A172 (cell line): ENCODE measurements at regions not wholly inside any gene's neighbourhood (a gene's known extent, or its start where the extent isn't known, plus 50 kb on each side); places are given as distances from the start of the nearest gene placed in this dataset.

Source experiments
- DNase-seq: peaks from one replicate; pipeline ENCODE4 v3.0.0-alpha.2; 2015; ENCODE audit warnings: low spot score

DNA sequence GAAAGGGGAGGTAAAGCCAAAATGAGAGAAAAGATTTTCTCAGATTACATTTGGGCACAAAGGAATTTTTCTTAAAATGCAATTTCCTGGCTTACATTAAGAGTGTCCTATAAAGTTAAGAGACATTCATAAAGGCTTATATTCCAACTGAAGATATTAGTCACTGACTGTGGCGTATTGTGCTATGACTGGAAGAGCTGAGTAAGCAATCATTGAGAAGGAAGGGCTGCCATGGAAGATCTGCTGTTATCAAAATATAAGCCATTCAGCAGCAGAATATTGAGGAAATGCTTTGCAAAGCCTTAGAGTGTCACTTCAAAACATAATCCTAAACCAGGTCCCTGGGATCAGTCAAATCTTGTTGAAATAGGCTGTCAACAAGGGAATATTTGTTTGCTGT is 593.9 kb downstream of the TUSC7 start:
- DNase-seq: no peak

DNA sequence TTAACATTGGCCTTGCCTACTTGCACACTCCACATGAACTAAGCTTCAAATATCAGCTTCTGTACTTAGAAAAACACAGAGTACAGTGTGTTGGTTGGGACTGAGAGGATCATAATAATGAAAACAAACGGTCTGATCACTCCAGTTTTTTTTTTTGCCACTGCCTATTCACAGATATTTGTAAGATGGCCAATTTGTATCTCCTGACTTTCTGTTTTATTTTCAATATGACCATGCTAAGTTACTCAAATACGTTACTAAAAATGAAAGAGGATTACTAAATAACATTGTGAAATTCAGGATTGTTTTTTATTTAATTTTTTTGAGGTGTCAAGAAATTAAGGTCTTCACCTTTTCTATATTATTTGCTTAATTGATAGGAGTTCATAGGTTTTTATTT is 595.1 kb downstream of the TUSC7 start:
- no peak for DNase-seq

DNA sequence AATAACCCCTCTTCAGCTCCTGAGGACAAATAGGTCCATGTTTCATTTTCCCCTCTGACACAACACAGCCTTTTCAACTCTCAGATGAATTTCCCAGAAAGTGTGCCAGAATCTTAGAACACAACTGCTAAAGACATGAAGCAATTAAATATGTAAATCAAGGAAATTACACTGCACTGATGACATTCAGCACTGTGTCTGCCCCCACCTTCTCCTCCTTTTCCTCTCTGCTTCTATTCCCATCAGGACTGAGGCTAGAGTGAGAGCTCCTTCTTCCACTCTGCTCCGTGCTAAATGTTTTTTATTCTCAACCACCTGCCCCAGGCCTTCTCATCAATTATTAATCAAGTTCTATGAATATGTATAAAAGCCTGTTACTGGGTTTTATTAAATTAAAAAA is 596.1 kb downstream of the TUSC7 start:
- no peak for DNase-seq

DNA sequence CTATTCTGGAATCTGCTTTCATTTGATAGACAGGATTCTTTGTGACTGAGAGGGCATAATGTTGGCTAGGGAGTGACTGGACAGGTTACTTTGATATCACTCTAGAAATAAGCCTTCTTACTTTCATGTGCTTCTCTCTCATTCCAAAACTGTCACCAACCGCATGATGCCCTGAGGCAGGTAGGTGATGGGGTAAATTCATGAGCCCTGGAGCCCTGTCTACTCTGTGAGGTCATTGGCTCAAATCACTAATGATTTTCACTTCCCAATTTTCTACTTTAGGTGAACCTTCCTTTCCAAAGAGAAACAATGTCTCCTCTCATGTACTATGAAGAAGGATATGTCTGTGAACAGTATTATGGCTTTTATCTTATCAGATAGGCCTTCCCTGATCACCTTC is 596.7 kb downstream of the TUSC7 start:
- no peak for DNase-seq

DNA sequence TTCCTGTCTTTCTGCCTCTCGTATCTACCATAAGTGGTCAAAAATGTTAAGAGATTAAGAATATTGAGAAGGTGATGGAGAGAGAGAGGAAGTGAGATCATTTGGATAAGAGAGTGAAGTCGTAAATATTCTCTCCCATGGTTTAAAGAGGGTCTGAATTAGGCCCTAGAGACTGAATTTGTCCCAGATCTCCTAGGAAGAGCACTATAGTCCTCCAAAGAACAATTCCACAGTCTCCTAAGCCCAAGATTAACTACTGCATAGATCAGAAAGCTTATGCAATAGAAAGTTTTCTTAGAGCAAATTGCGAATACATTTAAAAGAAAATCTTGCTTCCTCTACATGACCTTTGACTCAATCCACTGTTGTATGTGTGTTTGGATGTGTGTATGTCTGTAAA is 598.8 kb downstream of the TUSC7 start:
- no peak for DNase-seq

DNA sequence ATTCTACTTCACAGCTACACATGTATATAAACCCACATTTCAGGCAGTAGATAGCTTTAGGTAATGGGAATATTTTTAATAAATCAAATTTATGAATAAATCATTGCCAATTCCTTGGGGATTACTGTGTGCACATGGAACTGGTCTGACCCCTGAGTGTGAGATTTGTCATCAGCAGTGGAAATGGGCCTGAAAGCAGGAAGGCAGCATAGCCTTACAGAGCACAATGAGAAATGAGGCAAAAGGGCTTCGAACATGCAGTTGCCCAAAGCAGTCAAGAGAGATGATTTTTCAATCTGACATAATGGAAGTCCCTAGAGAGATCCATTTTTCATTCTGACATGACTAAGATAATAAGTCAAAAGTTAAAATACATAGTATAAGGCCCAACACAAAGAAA is 599.2 kb downstream of the TUSC7 start:
- no peak for DNase-seq

DNA sequence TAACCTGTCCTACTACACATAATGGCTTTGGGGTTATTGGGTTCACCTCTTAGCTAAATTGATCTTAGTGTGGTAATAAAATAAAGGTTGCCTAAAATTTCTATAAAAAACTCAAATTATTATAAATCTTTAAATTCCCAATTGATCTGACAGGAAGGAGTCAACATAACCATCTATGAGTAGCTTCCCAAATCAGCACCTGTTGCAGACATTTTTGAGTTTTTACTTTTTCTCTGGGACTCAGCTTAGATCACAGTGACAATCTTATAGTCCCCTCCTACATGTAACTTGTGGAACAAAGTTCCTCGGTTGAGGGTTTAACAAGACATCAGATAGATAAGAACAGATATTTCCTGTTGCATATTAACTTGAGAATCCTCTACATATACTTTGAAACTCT is 601.0 kb downstream of the TUSC7 start:
- no peak for DNase-seq

DNA sequence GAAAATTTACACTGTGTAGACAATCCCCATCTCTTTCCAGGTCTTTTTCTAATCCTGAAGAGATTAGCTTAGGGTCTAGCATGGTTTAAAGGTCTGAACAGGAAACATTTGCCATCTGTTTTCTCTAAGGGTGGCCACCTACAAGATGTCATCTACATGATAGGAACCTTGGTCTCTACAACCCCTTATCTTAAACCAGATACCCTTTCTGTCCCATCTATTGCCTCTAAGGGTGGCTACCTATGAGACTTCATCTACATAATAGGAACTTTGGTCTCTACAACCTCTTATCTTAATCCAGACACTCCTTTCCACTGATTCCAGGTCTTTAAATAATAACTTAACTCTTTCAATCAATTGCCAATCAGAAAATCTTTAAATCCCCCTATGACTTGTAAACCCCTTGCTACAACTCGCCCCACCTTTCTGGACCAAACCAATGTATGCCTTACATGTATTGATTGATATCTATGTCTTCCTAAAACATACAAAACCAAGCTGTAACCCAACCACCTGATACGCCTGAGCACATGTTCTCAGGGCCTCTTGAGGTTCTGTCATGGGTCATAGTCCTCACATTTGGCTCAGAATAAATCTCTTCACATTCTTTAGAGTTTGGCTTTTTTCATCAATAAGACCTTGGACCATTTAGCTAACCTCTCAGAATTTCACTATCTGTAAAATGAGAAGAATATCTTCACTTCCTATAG is 605.0 kb downstream of the TUSC7 start:
- no peak for DNase-seq

DNA sequence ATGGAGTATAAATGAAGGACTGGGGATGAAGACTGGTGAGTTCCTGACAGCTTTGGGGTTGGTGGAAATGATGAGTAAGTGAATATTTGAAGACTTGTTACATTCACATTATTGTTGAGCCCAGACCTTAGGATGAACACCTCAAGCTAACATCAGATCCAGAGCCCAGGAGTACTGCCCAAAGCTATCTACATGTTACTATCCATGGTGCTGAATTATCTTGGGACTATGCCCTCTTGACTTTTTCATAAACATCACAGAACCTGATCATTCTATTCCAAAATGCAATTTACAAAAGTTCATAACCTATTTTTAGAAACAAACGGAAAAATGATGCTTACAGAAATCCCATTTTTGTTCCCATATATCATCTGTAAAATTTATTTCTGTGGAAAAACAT is 613.3 kb downstream of the TUSC7 start:
- DNase-seq: peak; percentile 1

DNA sequence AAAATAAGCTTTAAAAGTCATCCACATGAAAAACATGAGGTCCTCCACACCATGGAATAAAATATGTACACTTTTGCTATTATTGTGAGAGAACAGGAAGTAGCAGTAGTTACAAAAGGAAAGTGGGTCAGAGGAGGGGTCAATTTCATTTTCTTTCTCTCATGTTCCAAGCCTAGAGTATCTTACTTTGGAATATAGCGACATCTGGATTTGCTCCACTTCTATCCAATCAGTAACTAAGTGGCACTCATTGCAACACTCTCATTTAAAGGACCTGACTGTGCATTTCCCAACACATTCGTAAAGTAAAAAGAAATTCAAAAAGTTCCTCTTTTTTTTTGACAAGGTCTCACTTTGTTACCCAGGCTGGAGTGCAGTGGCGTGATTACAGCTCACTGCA is 637.3 kb downstream of the TUSC7 start:
- no peak for DNase-seq

DNA sequence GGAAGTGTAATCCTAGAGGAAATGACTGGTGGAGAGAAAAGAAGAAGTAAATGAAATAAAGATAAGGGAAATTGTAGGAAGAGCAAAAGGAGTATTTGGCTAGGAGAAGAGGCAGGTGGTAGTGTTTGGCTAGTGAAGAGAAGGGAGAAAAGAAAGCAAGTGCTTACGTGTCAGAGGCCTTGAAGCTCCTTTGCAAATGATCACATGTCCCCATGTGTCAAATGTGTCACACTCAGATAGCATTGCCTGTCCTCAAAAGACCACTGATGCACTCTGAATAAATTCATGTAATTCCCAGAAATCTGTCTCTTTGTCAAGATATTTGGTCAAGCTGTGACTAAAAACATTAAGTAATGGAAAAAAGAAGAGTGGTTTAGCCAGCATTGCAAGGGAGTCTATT is 639.3 kb downstream of the TUSC7 start:
- DNase-seq: no peak

DNA sequence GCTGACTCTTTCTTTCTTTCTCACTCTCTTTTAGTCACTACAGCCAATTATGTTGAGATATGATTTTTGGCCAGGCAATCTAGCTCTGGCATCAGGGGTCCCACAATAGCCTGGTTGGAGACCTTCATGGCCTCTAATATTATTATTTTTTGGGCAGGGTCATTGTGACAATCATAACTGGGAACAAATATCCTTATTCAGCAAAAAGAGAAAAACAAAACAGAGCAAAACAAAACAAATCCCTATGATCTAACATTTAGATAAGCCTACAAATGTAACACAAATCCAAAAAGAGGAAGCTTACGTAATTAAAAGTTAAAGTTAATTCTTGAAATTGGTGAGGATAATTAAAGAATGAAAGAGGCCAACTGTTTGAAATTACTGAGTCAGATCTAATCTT is 640.0 kb downstream of the TUSC7 start:
- DNase-seq: no peak

DNA sequence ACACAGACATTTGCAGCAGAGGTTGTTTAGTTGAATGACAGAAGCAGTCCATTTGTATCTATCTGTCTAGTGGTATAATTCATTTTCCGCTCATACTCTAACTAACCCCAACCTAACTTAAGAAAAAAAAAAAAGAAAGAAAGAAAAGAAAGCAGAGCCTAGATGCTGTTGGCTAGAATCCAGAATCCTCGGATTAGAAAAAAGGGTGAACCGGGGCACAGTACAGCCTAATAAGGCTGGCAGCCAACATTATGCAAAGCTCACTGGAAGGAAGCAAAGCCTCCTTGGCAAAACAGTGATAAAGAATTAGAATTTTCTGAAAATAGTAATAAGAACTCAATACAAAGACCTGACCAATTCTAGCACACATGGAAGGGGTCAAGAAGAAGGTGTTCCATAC is 640.8 kb downstream of the TUSC7 start:
- no peak for DNase-seq

DNA sequence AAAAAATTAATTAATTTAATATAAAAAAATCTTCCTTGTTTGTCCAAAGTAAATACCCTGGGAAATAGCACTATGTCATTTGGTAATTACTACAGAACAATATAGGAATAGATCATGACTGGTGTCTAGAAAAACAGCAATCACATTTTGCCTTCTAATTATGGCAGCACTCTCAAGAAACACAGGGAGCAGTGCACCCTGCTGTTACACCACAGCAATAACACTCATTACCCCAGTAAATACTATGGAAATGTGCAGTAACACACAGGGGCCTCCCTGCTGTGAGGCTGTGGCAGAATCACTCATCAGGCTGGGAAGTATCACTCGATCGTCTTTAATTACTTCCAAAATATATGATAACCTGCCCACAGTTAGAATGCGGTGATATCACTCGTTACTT is 646.0 kb downstream of the TUSC7 start:
- no peak for DNase-seq

DNA sequence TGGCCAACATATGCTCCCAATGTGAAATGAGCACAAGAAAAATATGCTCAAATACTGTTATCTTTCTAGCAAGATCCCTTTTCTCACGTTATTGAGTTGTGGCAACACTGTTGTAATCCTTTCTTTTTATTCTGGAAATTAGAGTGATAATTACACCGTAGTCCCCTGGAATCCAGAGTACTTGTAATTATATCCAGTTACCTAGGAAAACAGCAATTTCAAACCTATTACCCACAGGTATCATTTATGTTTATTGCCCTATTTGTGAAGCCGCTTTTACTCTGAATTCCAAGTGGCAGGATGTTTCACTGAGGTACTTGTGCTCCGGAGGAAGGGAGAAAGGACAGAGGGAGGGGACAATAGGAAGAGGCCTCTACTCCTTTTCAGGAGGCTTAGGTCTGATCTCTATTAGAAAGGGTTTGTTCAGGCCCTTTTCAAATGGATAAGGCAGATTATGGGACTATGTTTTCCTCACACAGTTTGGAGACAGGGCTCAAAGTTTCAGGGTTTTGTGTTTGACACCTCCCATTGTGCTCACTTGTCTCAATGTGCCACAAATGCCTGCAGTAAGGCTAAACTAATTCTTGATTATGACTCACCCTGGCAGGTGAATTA is 646.6 kb downstream of the TUSC7 start:
- no peak for DNase-seq

DNA sequence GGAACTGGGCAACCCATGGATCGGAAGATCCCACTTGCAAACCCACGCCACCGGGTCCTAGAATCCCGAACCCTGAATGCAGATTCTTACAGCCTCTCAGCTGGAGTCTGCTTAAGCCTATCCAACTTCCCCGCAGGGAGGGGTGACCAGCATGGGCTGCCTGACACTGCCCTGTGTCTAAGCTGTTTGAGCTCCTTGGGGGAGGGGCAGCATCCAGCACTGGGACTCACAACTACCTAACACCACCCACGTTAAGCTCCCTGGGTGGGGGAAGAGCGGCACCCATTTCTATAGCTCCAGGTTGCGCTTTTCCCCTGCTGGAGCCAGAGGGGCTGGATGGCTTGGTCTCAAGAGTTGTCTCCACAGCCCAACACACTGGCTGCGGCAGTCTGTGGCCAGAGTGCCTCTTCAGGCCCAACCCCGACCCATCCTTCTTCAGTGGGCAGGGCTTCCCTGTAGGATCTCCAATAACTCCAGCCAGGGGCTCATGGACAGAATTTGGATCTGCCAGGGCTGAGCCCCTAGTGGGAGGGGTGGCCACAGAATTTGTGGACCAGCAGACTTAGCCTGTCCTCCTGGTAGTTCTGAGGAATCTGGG is 649.2 kb downstream of the TUSC7 start:
- no peak for DNase-seq

DNA sequence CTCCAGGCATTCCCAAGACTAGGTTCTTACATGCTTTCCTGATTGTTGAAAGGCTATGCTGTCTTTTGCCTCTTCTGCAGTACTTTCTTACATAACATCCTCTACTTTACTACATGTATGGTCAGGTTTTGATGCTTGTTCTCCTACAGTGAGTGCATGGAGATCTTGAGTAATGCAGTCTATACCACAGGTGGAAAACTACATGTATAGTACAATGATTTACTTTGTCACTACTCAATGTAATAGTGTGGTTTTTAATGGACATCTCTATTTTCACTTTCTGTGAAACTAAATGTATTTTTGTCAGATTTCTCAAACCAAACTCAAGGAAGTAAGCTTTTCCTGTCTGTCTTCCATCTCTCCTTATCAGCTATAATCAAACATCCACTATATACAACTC is 657.0 kb downstream of the TUSC7 start:
- DNase-seq: no peak

DNA sequence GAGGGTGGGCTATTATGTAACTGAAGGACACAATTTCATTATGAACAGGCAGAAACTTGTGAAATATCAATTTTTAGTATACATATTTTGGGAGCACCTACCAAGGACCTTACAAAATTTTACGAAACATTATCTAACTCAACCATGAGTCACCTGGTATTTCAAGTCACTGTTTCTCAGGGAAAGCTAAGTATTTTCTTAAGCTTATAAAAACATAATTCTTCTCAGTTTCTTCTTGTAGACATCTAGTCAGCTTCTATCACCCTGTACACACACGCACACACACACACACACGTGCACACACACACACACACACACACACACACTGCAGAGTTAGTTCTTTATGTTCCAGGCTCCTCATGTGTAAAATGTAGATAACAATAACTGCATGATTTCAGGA is 658.3 kb downstream of the TUSC7 start:
- no peak for DNase-seq

DNA sequence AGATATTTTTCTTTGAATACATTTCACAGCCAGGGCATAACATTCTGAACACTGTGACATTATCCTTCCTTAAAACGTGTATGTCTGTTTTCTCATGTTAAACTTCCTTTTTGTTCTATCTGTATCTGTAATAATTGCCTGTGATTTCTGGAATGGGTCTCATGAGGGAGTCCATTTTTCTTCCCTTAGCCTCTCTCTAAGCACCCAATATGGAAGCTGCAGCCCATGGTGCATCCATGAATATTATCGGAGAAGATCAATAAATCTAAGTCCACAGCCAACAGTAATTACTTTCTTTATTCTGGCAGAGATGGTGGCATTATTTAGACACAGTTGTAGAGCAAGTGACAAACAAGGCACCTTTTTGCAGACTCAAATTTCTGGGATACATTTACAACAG is 671.1 kb downstream of the TUSC7 start:
- DNase-seq: no peak

DNA sequence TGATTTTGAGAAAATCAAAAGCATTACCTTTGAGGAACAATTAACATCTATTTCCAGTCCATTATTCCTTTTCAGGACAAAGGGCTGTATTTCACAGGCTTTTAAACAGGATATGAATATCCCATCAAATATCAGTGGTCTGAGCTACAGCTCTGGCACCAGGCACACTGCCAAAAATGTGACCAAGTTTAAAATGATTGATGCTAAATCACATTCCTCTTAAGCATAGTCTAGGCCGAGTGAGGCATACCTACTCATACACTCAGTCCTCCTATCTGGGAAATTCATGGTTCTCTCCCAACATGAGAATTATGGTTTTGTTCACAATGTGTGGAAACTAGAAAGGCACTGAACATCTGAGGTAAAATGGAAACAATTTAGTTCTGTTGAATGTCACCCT is 683.5 kb downstream of the TUSC7 start:
- no peak for DNase-seq

DNA sequence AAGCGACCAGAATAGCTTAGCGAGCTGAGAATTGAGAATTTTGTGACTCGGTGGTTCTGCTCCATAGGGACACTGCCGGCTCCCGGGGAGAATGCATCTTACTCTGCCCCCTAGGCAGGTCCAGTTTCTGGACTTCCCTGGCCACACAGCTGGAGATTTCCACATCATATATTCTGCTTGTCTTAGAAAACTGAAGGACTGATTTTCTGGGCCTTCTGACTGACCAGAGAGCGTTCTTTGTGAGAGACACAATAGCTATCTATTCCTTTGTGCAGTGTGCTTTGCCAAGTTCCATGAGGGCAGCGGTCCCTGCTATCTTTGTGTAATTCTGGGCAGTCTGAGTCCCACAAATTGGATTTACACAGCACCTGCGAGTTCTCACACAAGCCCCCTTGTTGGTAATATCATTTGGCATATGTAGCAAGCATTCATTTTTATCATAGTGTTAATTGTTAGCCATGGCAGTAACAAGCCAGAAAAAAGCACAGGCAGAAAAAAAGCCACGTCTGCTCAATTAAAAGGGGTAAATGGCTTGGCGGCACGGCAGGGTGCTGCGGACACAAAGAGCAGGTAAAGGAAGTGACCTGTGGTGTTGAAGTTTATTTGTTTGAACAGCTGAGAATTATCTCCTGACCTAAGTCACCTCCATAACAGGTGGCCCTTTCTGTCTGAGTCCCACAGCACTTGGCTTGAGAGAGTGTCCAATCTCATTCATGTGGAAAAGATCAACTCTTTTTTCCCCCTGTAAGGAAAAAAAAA is 688.7 kb downstream of the TUSC7 start:
- DNase-seq: no peak

DNA sequence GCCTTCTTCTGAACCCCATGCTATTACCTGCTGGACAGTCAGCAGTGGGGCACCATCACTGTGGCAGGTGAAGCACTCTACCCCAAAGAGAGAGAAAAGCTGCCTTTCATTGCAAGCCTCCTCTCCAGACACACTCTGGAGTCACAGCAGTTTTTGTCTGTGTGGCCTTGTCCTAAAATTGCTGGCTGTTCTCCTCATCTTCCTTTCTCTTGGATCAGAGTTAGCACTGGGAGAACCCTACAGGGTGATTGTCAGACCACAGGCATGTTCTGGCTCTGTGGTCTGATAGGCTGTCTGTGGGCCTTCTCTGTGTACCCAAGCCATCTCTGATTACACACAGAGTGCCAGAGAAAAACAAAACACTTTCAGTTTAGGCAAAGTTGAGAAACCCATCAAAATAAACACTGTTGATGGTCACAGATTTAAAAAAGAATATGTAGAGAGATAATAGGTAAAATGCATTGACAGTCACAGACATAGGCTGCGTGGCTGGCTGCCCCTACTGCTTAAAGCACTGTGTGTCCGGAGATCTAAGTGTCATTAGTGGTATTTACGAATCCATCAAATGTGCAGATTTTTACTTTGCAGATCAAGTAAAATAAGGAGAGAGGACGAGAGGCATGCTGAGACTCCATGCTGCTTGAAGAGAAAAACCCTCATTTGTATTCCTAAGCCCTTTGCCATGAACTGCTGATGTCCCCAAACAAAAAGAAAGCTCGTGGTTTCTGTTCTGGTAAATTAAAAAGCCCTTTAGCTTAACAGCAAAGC is 689.9 kb downstream of the TUSC7 start:
- no peak for DNase-seq
